ENCODE measurements at regions not wholly inside any gene's neighbourhood (a gene's known extent, or its start where the extent isn't known, plus 50 kb on each side); places are given as distances from the start of the nearest gene placed in this dataset.

- DNase-seq, result no peak
- Histone ChIP-seq H3K27me3 (no peaks in the 10 kb centered on the region), H3K4me1 (no peaks in the 10 kb centered on the region), H3K36me3 (no peaks in the 10 kb centered on the region), H3K4me3 (ENCODE audit: low read depth, low read length) (no peak overlapping the region), H3K9me3 (no peaks in the 10 kb centered on the region)
- no peak for TF ChIP-seq CTCF (IDR thresholded peaks at IDR 0.05; ENCODE audit: low read depth, low read length)
Measured at GRCh38 chr4:106473515-106473914, 104.9 kb upstream of the GIMD1 start.

- no peak for DNase-seq
- Histone ChIP-seq H3K36me3 (no peaks in the 10 kb centered on the region), H3K27me3 (no peaks in the 10 kb centered on the region), H3K9me3 (no peaks in the 10 kb centered on the region), H3K4me3 (ENCODE audit: low read depth, low read length) (no peak overlapping the region), H3K4me1 (no peaks in the 10 kb centered on the region)
- TF ChIP-seq CTCF (IDR thresholded peaks at IDR 0.05; ENCODE audit: low read depth, low read length), result no peak
Measured at GRCh38 chr4:106471151-106471550, 102.6 kb upstream of the GIMD1 start.

GRCh38 chr4:106463622-106464021, 95.0 kb upstream of the GIMD1 start:
- no peaks in the 10 kb centered on the region for H3K9me3 ChIP-seq
- H3K4me1 ChIP-seq, result no peaks in the 10 kb centered on the region
- no peak for TF ChIP-seq CTCF (IDR thresholded peaks at IDR 0.05; ENCODE audit: low read depth, low read length)
- H3K36me3 ChIP-seq, result no peaks in the 10 kb centered on the region
- no peaks in the 10 kb centered on the region for H3K27me3 ChIP-seq
- no peak for DNase-seq
- no peak overlapping the region for H3K4me3 ChIP-seq (ENCODE audit: low read depth, low read length)

GRCh38 chr4:106454581-106454980, 86.0 kb upstream of the GIMD1 start:
- no peak overlapping the region for H3K4me3 ChIP-seq (ENCODE audit: low read depth, low read length)
- DNase-seq, result no peak
- TF ChIP-seq CTCF (IDR thresholded peaks at IDR 0.05; ENCODE audit: low read depth, low read length), result no peak
- H3K4me1 ChIP-seq, result no peaks in the 10 kb centered on the region
- H3K36me3 ChIP-seq, result no peaks in the 10 kb centered on the region
- H3K27me3 ChIP-seq, result no peaks in the 10 kb centered on the region
- H3K9me3 ChIP-seq, result no peaks in the 10 kb centered on the region

GRCh38 chr4:106454021-106454420, 85.4 kb upstream of the GIMD1 start:
- Histone ChIP-seq H3K9me3 (no peaks in the 10 kb centered on the region), H3K4me1 (no peaks in the 10 kb centered on the region), H3K36me3 (no peaks in the 10 kb centered on the region), H3K27me3 (no peaks in the 10 kb centered on the region), H3K4me3 (ENCODE audit: low read depth, low read length) (no peak overlapping the region)
- no peak for DNase-seq
- TF ChIP-seq CTCF (IDR thresholded peaks at IDR 0.05; ENCODE audit: low read depth, low read length), result no peak

GRCh38 chr4:106451091-106451490, 82.5 kb upstream of the GIMD1 start:
- TF ChIP-seq CTCF (IDR thresholded peaks at IDR 0.05; ENCODE audit: low read depth, low read length), result no peak

More at GRCh38 chr4:106451091-106451490, 82.5 kb upstream of the GIMD1 start:
- no peaks in the 10 kb centered on the region for H3K36me3 ChIP-seq
- no peaks in the 10 kb centered on the region for H3K9me3 ChIP-seq
- H3K27me3 ChIP-seq, result no peaks in the 10 kb centered on the region
- H3K4me1 ChIP-seq, result no peaks in the 10 kb centered on the region
- DNase-seq, result no peak
- no peak overlapping the region for H3K4me3 ChIP-seq (ENCODE audit: low read depth, low read length)
